Activated B cell treated with CpG ODN at 0.5 μM for 24 hours (primary cell): ENCODE measurements at regions not wholly inside any gene's neighbourhood (a gene's known extent, or its start where the extent isn't known, plus 50 kb on each side); places are given as distances from the start of the nearest gene placed in this dataset.
"Not testable (repeated sequence)": the region's sequence is repeated elsewhere in the genome, so short reads cannot be mapped to it uniquely, and the experiment has no call there.

ENCODE experiments used
- ATAC-seq: fragments of 200-7000 bp; cut with Tn5 transposase; one replicate; pipeline ENCODE4 v1.10.0; 2021; ENCODE audit warnings: low read depth, mild to moderate bottlenecking, moderate library complexity
- CTCF ChIA-PET: fragments of 350-600 bp; sonication (Branson Sonifier 250); formaldehyde crosslinking; loops from one replicate; lab custom pipeline; 2021; ENCODE audit warnings: antibody characterized with exemption; lab: Charles Lee
- POLR2A ChIA-PET: fragments of 350-600 bp; sonication (Branson Sonifier 250); formaldehyde crosslinking; loops from one replicate; lab custom pipeline; 2021; ENCODE audit warnings: antibody characterized with exemption; lab: Charles Lee
- DNase-seq: peaks from one replicate; pipeline ENCODE4 v3.0.0; 2022
- H3K27ac Mint-ChIP-seq: one replicate; pipeline ENCODE4 v1.8.0; 2020; ENCODE audit warnings: mixed read lengths
- H3K27me3 Mint-ChIP-seq: one replicate; pipeline ENCODE4 v1.8.0; 2021; ENCODE audit warnings: mixed read lengths
- H3K36me3 Mint-ChIP-seq: one replicate; pipeline ENCODE4 v1.8.0; 2021; ENCODE audit warnings: low read depth, mixed read lengths
- H3K4me1 Mint-ChIP-seq: one replicate; pipeline ENCODE4 v1.8.0; 2021; ENCODE audit warnings: mixed read lengths
- H3K4me3 Mint-ChIP-seq: one replicate; pipeline ENCODE4 v1.8.0; 2020; ENCODE audit warnings: mild to moderate bottlenecking, mixed read lengths
- H3K9me3 Mint-ChIP-seq: one replicate; pipeline ENCODE4 v1.8.0; 2020; ENCODE audit warnings: mixed read lengths
- intact Hi-C: fragments of 100-400 bp; cut with micrococcal nuclease; formaldehyde crosslinking; loops from one replicate; pipeline ENCODE4 v1.15.1; 2024
- TF ChIP-seq, protein P1 (sequence below): fragments of 200-600 bp; IDR thresholded peaks from one replicate; pipeline ENCODE4 v1.8.0; 2022; ENCODE audit warnings: antibody characterized with exemption, mild to moderate bottlenecking

- POLR2A ChIA-PET: interaction anchor here (0.6 to 0.9 kb wide), 2 partner anchors 25 to 131 kb away, joined by 4 to 13 read pairs; no protein-coding TSS in a partner anchor
- Mint-ChIP-seq H3K36me3 (no peaks in the 10 kb centered on the region), H3K27ac (no peak overlapping the region), H3K4me3 (no peak overlapping the region), H3K27me3 (no peaks in the 10 kb centered on the region), H3K9me3 (no peaks in the 10 kb centered on the region), H3K4me1 (peaks cover 6% of the 10 kb centered on the region)
- DNase-seq: no peak
- CTCF ChIA-PET: interaction anchor here (1.2 kb wide), 1 partner anchor 293 kb away, joined by 3 read pairs; no protein-coding TSS in a partner anchor
- TF ChIP-seq, protein P1, sequence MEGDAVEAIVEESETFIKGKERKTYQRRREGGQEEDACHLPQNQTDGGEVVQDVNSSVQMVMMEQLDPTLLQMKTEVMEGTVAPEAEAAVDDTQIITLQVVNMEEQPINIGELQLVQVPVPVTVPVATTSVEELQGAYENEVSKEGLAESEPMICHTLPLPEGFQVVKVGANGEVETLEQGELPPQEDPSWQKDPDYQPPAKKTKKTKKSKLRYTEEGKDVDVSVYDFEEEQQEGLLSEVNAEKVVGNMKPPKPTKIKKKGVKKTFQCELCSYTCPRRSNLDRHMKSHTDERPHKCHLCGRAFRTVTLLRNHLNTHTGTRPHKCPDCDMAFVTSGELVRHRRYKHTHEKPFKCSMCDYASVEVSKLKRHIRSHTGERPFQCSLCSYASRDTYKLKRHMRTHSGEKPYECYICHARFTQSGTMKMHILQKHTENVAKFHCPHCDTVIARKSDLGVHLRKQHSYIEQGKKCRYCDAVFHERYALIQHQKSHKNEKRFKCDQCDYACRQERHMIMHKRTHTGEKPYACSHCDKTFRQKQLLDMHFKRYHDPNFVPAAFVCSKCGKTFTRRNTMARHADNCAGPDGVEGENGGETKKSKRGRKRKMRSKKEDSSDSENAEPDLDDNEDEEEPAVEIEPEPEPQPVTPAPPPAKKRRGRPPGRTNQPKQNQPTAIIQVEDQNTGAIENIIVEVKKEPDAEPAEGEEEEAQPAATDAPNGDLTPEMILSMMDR: no peak
- intact Hi-C loops: loop anchor here (1.0 to 2.0 kb wide), 2 partner anchors 132 to 295 kb away; no protein-coding TSS in a partner anchor
- peak; percentile 67 for ATAC-seq
These were observed 386.0 kb downstream of the KIF20B start for GRCh38 chr10:90087197-90088023.

DNA sequence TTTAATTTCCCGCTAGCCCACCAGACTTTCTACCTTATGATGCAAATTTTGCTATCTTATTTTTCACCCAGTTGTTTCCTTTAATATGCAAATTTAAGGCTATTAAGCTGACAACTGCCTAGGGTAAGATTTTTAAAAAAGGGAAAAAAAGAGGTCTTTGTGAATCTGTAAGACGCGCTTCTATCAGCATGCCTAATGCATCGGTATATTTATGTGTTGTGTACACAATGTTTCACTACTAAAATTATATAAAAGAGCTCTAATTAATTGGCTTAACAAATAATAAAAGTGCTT is 386.6 kb downstream of the KIF20B start:
- Mint-ChIP-seq H3K4me3 (no peak overlapping the region), H3K27me3 (no peaks in the 10 kb centered on the region), H3K36me3 (no peaks in the 10 kb centered on the region), H3K27ac (no peak overlapping the region), H3K9me3 (no peaks in the 10 kb centered on the region), H3K4me1 (peaks cover 6% of the 10 kb centered on the region)
- POLR2A ChIA-PET: no interaction called here
- DNase-seq (no peak), ATAC-seq (no peak)
- CTCF ChIA-PET: interaction anchor here (1.2 kb wide), 1 partner anchor 294 kb away, joined by 3 read pairs; no protein-coding TSS in a partner anchor
- intact Hi-C loops: no loop called here
- TF ChIP-seq, protein P1: no peak

DNA sequence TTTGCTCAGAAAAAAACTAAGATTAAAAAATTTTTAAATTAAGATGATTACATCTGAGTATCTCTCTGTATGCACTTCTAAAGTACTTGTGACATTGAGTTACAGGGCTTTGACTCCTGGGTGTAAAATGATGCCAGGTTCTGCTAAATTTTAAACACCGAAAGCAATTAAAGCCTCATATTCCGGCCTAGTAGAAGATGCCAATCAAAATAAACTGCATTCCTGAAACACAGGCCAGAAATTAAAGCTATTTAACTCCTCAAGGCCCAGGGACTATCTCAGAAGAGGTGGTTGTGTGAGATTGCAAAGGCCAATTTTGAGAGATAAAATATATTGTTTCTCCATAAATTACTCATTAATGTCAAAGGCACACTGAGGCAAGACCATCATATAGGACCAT is 388.3 kb downstream of the KIF20B start:
- no peak overlapping the region for H3K27ac Mint-ChIP-seq
- ATAC-seq (no peak), DNase-seq (no peak)

GRCh38 chr10:90096196-90096595 is 394.8 kb downstream of the KIF20B start:
- Mint-ChIP-seq H3K4me3 (no peak overlapping the region), H3K9me3 (no peaks in the 10 kb centered on the region), H3K27me3 (no peaks in the 10 kb centered on the region), H3K36me3 (no peaks in the 10 kb centered on the region), H3K4me1 (no peaks in the 10 kb centered on the region), H3K27ac (no peak overlapping the region)
- POLR2A ChIA-PET: no interaction called here
- intact Hi-C loops: no loop called here
- TF ChIP-seq, protein P1: no peak
- DNase-seq (no peak), ATAC-seq (no peak)
- CTCF ChIA-PET: no interaction called here

More for the DNA sequence above, 388.3 kb downstream of the KIF20B start:
- Mint-ChIP-seq H3K4me3 (no peak overlapping the region), H3K36me3 (no peaks in the 10 kb centered on the region), H3K27me3 (no peaks in the 10 kb centered on the region), H3K4me1 (peaks cover 6% of the 10 kb centered on the region), H3K9me3 (no peaks in the 10 kb centered on the region)
- CTCF ChIA-PET: no interaction called here
- TF ChIP-seq, protein P1: no peak
- intact Hi-C loops: no loop called here
- POLR2A ChIA-PET: no interaction called here

GRCh38 chr10:90107581-90107980 is 406.2 kb downstream of the KIF20B start:
- DNase-seq, H3K27me3 Mint-ChIP-seq, H3K9me3 Mint-ChIP-seq, ATAC-seq, POLR2A ChIA-PET, H3K4me1 Mint-ChIP-seq, CTCF ChIA-PET, H3K27ac Mint-ChIP-seq, H3K36me3 Mint-ChIP-seq, H3K4me3 Mint-ChIP-seq: not testable (repeated sequence)
- intact Hi-C loops: loop anchor here (10.0 kb wide), 1 partner anchor 1967 kb away; no protein-coding TSS in a partner anchor
